ENCODE measurements at regions not wholly inside any gene's neighbourhood (a gene's known extent, or its start where the extent isn't known, plus 50 kb on each side); places are given as distances from the start of the nearest gene placed in this dataset.

- Mint-ChIP-seq H3K4me3 (ENCODE audit: unreplicated experiment) (no peak overlapping the region), H3K4me1 (ENCODE audit: low read depth, unreplicated experiment) (no peaks in the 10 kb centered on the region), H3K27ac (ENCODE audit: unreplicated experiment) (no peak overlapping the region), H3K9me3 (ENCODE audit: unreplicated experiment) (peaks cover 4% of the 10 kb centered on the region), H3K27me3 (ENCODE audit: unreplicated experiment) (no peaks in the 10 kb centered on the region), H3K36me3 (ENCODE audit: unreplicated experiment) (peaks cover 8% of the 10 kb centered on the region)
- DNase-seq, result no peak
- no peak for TF ChIP-seq CTCF (IDR thresholded peaks at IDR 0.05; ENCODE audit: partially characterized antibody, unreplicated experiment)
Measured at GRCh38 chr6:90914312-90914711, 327.4 kb upstream of the MAP3K7 start.

GRCh38 chr6:90913266-90913960 is 326.5 kb upstream of the MAP3K7 start:
- no peak for TF ChIP-seq CTCF (IDR thresholded peaks at IDR 0.05; ENCODE audit: partially characterized antibody, unreplicated experiment)
- Mint-ChIP-seq H3K4me3 (ENCODE audit: unreplicated experiment) (no peak overlapping the region), H3K4me1 (ENCODE audit: low read depth, unreplicated experiment) (no peaks in the 10 kb centered on the region), H3K27me3 (ENCODE audit: unreplicated experiment) (no peaks in the 10 kb centered on the region), H3K27ac (ENCODE audit: unreplicated experiment) (no peak overlapping the region), H3K9me3 (ENCODE audit: unreplicated experiment) (peaks cover 4% of the 10 kb centered on the region), H3K36me3 (ENCODE audit: unreplicated experiment) (peaks cover 8% of the 10 kb centered on the region)
- DNase-seq, result no peak

- no peak for TF ChIP-seq CTCF (IDR thresholded peaks at IDR 0.05; ENCODE audit: partially characterized antibody, unreplicated experiment)
- Mint-ChIP-seq H3K9me3 (ENCODE audit: unreplicated experiment) (peaks cover 4% of the 10 kb centered on the region), H3K4me1 (ENCODE audit: low read depth, unreplicated experiment) (no peaks in the 10 kb centered on the region), H3K27ac (ENCODE audit: unreplicated experiment) (no peak overlapping the region), H3K4me3 (ENCODE audit: unreplicated experiment) (no peak overlapping the region), H3K36me3 (ENCODE audit: unreplicated experiment) (peaks cover 8% of the 10 kb centered on the region), H3K27me3 (ENCODE audit: unreplicated experiment) (no peaks in the 10 kb centered on the region)
- no peak for DNase-seq
Measured at GRCh38 chr6:90911642-90912041, 324.8 kb upstream of the MAP3K7 start.

- Mint-ChIP-seq H3K4me1 (ENCODE audit: low read depth, unreplicated experiment) (no peaks in the 10 kb centered on the region), H3K9me3 (ENCODE audit: unreplicated experiment) (peaks cover 4% of the 10 kb centered on the region), H3K4me3 (ENCODE audit: unreplicated experiment) (no peak overlapping the region), H3K27ac (ENCODE audit: unreplicated experiment) (no peak overlapping the region), H3K36me3 (ENCODE audit: unreplicated experiment) (peaks cover 8% of the 10 kb centered on the region), H3K27me3 (ENCODE audit: unreplicated experiment) (no peaks in the 10 kb centered on the region)
- DNase-seq, result no peak
- no peak for TF ChIP-seq CTCF (IDR thresholded peaks at IDR 0.05; ENCODE audit: partially characterized antibody, unreplicated experiment)
Measured at GRCh38 chr6:90910893-90911292, 324.0 kb upstream of the MAP3K7 start.

GRCh38 chr6:90907931-90908655 is 321.2 kb upstream of the MAP3K7 start:
- Mint-ChIP-seq H3K27ac (ENCODE audit: unreplicated experiment) (no peak overlapping the region), H3K4me3 (ENCODE audit: unreplicated experiment) (no peak overlapping the region), H3K9me3 (ENCODE audit: unreplicated experiment) (no peaks in the 10 kb centered on the region), H3K27me3 (ENCODE audit: unreplicated experiment) (no peaks in the 10 kb centered on the region), H3K36me3 (ENCODE audit: unreplicated experiment) (no peaks in the 10 kb centered on the region), H3K4me1 (ENCODE audit: low read depth, unreplicated experiment) (no peaks in the 10 kb centered on the region)
- DNase-seq, result no peak
- no peak for TF ChIP-seq CTCF (IDR thresholded peaks at IDR 0.05; ENCODE audit: partially characterized antibody, unreplicated experiment)

Data from glutamatergic neuron (in vitro differentiated cells).